ENCODE measurements at regions not wholly inside any gene's neighbourhood (a gene's known extent, or its start where the extent isn't known, plus 50 kb on each side); places are given as distances from the start of the nearest gene placed in this dataset.

- CTCF ChIA-PET, result interaction anchor here (1.0 to 1.7 kb wide), 3 partner anchors 25 to 191 kb away, joined by 3 to 8 read pairs (median 3); partner anchors contain the start of gene ATF7IP
- TF ChIP-seq ZNF121 (CRISPR knock-in tag; IDR thresholded peaks at IDR 0.05) (peak; percentile 86), ZNF416 (CRISPR knock-in tag; IDR thresholded peaks at IDR 0.05) (no peak), CTCF (IDR thresholded peaks at IDR 0.05) (no peak)
- Mint-ChIP-seq H3K27ac (peak overlapping the region; percentile 72), H3K9me3 (peaks cover 23% of the 10 kb centered on the region), H3K36me3 (peaks cover 26% of the 10 kb centered on the region), H3K27me3 (ENCODE audit: low read depth) (no peaks in the 10 kb centered on the region; the same call in 1 of the 2 replicates), H3K4me3 (no peak overlapping the region), H3K4me1 (peaks cover 58% of the 10 kb centered on the region)
- POLR2A ChIA-PET, result interaction anchor here (3.6 kb wide), 1 partner anchor 103 kb away, joined by 18 read pairs; the partner anchor contains the start of gene ATF7IP
- DNase-seq (ENCODE audit: low spot score) (no peak), ATAC-seq (no peak)
These were observed 102.5 kb upstream of the ATF7IP start for GRCh38 chr12:14262771-14263511.

GRCh38 chr12:14263742-14264141 lies 101.7 kb upstream of the ATF7IP start:
- Mint-ChIP-seq H3K9me3 (peaks cover 23% of the 10 kb centered on the region), H3K36me3 (peaks cover 26% of the 10 kb centered on the region), H3K27me3 (ENCODE audit: low read depth) (no peaks in the 10 kb centered on the region; the same call in 1 of the 2 replicates), H3K27ac (no peak overlapping the region), H3K4me1 (peaks cover 57% of the 10 kb centered on the region), H3K4me3 (no peak overlapping the region)
- DNase-seq (ENCODE audit: low spot score) (no peak), ATAC-seq (no peak)
- POLR2A ChIA-PET, result interaction anchor here (3.6 kb wide), 1 partner anchor 102 kb away, joined by 18 read pairs; the partner anchor contains the start of gene ATF7IP
- TF ChIP-seq OVOL2 (CRISPR knock-in tag; IDR thresholded peaks at IDR 0.05; ENCODE audit: borderline replicate concordance) (no peak), FOXK1 (CRISPR knock-in tag; IDR thresholded peaks at IDR 0.05) (no peak), IRF2 (CRISPR knock-in tag; IDR thresholded peaks at IDR 0.05; ENCODE audit: borderline replicate concordance, low read depth) (no peak), NFATC4 (CRISPR knock-in tag; IDR thresholded peaks at IDR 0.05) (no peak), ATF3 (CRISPR knock-in tag; conservative IDR thresholded peaks at IDR 0.05) (no peak), NFYB (CRISPR knock-in tag; conservative IDR thresholded peaks at IDR 0.05; ENCODE audit: low read depth) (no peak), GABPB1 (CRISPR knock-in tag; IDR thresholded peaks at IDR 0.05) (no peak), PREB (CRISPR knock-in tag; IDR thresholded peaks at IDR 0.05; ENCODE audit: borderline replicate concordance) (no peak), FOXJ3 (CRISPR knock-in tag; IDR thresholded peaks at IDR 0.05; ENCODE audit: borderline replicate concordance) (no peak), MXD4 (CRISPR knock-in tag; IDR thresholded peaks at IDR 0.05; ENCODE audit: borderline replicate concordance) (no peak), ZMAT4 (CRISPR knock-in tag; IDR thresholded peaks at IDR 0.05) (no peak), USF1 (CRISPR knock-in tag; IDR thresholded peaks at IDR 0.05) (no peak), ZNF512 (CRISPR knock-in tag; IDR thresholded peaks at IDR 0.05; ENCODE audit: borderline replicate concordance) (no peak), ZSCAN18 (CRISPR knock-in tag; IDR thresholded peaks at IDR 0.05) (no peak)
- CTCF ChIA-PET, result no interaction called here
